ENCODE measurements at regions not wholly inside any gene's neighbourhood (a gene's known extent, or its start where the extent isn't known, plus 50 kb on each side); places are given as distances from the start of the nearest gene placed in this dataset.

GRCh38 chr2:128405467-128405900 is 86.8 kb upstream of the HS6ST1 start:
- TF ChIP-seq CTCF (IDR thresholded peaks at IDR 0.05; ENCODE audit: insufficient read depth, low read length, poor library complexity, severe bottlenecking) (no peak), EZH2phosphoT487 (conservative IDR thresholded peaks at IDR 0.05; ENCODE audit: low read length) (no peak)
